ENCODE measurements at regions not wholly inside any gene's neighbourhood (a gene's known extent, or its start where the extent isn't known, plus 50 kb on each side); places are given as distances from the start of the nearest gene placed in this dataset.

DNA sequence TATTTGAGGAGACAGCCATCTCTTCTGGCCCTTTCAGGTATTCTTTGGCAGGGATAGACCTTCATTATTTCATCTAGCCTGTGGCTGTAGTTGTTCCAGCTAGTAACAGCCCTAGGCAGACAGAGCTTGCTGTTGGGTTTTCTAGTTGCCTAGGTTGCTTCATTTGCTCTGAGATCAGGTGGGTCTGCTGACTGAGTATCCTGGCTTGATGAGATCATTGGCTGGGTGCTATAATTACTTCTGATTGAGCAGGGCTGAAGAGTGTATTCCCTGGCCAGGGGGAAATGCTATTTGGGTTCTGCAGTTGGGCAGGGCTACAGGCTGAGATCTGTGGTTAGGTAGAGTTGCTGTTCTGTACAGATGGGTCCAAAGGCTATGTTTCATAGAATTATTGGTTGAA is 456.1 kb downstream of the PSAT1 start:
- H3K27me3 ChIP-seq (ENCODE audit: insufficient read depth, low read length, poor library complexity, severe bottlenecking): no peaks in the 10 kb centered on the region
- H3K9ac ChIP-seq (ENCODE audit: low read depth, low read length, poor library complexity, severe bottlenecking): no peak overlapping the region
- H4K20me1 ChIP-seq (ENCODE audit: insufficient read depth, low read length, poor library complexity, severe bottlenecking): no peaks in the 10 kb centered on the region
- no peaks in the 10 kb centered on the region for H3F3A ChIP-seq (ENCODE audit: low read depth)
- no peaks in the 10 kb centered on the region for H3K36me3 ChIP-seq (ENCODE audit: insufficient read depth, low read length)
- no peak for TF ChIP-seq EZH2phosphoT487 (IDR thresholded peaks at IDR 0.05; ENCODE audit: borderline replicate concordance)
- TF ChIP-seq, protein P1, sequence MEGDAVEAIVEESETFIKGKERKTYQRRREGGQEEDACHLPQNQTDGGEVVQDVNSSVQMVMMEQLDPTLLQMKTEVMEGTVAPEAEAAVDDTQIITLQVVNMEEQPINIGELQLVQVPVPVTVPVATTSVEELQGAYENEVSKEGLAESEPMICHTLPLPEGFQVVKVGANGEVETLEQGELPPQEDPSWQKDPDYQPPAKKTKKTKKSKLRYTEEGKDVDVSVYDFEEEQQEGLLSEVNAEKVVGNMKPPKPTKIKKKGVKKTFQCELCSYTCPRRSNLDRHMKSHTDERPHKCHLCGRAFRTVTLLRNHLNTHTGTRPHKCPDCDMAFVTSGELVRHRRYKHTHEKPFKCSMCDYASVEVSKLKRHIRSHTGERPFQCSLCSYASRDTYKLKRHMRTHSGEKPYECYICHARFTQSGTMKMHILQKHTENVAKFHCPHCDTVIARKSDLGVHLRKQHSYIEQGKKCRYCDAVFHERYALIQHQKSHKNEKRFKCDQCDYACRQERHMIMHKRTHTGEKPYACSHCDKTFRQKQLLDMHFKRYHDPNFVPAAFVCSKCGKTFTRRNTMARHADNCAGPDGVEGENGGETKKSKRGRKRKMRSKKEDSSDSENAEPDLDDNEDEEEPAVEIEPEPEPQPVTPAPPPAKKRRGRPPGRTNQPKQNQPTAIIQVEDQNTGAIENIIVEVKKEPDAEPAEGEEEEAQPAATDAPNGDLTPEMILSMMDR (conservative IDR thresholded peaks at IDR 0.05; ENCODE audit: low read length): no peak
- H3K4me3 ChIP-seq (ENCODE audit: low read length, poor library complexity, severe bottlenecking): no peak overlapping the region
- no peaks in the 10 kb centered on the region for H3K9me2 ChIP-seq (replicated peaks; ENCODE audit: low read depth, low read length)
- no peaks in the 10 kb centered on the region for H3K79me2 ChIP-seq (ENCODE audit: insufficient read depth, low read length)
- H2AFZ ChIP-seq (ENCODE audit: low read length): no peak overlapping the region
- no peak overlapping the region for H3K4me2 ChIP-seq (ENCODE audit: low read depth, low read length, poor library complexity, severe bottlenecking)
- H3K9me3 ChIP-seq (ENCODE audit: insufficient read depth, low read depth, low read length): peaks cover 3% of the 10 kb centered on the region; the same call in 1 of the 2 replicates
- H3K4me1 ChIP-seq (ENCODE audit: insufficient read depth, low read length, poor library complexity, severe bottlenecking): no peaks in the 10 kb centered on the region

DNA sequence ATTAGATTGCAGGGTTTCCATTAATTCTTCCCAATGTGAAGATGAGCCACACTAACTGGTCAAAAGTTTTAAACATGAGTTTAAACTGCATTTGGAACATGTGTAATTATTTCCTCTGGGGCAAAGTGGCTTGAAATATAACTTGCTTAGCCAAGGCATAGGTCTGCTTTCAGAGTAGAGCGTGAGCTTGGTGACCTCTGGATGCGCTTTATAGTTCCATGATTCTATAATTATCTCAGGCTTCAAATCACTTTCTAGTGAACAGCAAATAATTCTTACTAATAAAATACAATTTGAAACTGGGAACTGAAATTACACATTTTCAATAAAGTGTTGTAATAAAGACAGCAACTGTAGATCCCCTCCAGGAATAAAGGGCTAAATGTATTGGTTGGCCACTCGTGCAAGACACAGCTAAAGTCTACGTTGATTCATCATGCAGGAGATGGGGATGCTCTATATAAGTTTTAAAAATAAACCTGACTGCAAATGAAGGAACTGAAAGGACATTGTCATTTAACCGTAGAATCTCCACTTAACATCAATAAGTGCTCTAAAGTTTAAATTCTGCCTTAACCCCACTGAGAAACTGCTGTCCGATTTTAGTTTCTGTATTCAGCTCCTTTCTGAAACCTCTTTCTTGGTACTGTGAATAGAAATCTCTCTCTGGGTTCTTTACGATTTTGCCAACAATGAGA is 460.0 kb downstream of the PSAT1 start:
- no peaks in the 10 kb centered on the region for H3K27me3 ChIP-seq (ENCODE audit: insufficient read depth, low read length, poor library complexity, severe bottlenecking)
- no peaks in the 10 kb centered on the region for H3F3A ChIP-seq (ENCODE audit: low read depth)
- H3K9me3 ChIP-seq (ENCODE audit: insufficient read depth, low read depth, low read length): no peaks in the 10 kb centered on the region
- H3K4me2 ChIP-seq (ENCODE audit: low read depth, low read length, poor library complexity, severe bottlenecking): no peak overlapping the region
- no peaks in the 10 kb centered on the region for H3K4me1 ChIP-seq (ENCODE audit: insufficient read depth, low read length, poor library complexity, severe bottlenecking)
- no peaks in the 10 kb centered on the region for H4K20me1 ChIP-seq (ENCODE audit: insufficient read depth, low read length, poor library complexity, severe bottlenecking)
- H3K9ac ChIP-seq (ENCODE audit: low read depth, low read length, poor library complexity, severe bottlenecking): no peak overlapping the region
- H2AFZ ChIP-seq (ENCODE audit: low read length): no peak overlapping the region
- no peaks in the 10 kb centered on the region for H3K79me2 ChIP-seq (ENCODE audit: insufficient read depth, low read length)
- H3K9me2 ChIP-seq (replicated peaks; ENCODE audit: low read depth, low read length): no peaks in the 10 kb centered on the region
- TF ChIP-seq, protein P1 (conservative IDR thresholded peaks at IDR 0.05; ENCODE audit: low read length): no peak
- no peak for TF ChIP-seq EZH2phosphoT487 (IDR thresholded peaks at IDR 0.05; ENCODE audit: borderline replicate concordance)
- no peaks in the 10 kb centered on the region for H3K36me3 ChIP-seq (ENCODE audit: insufficient read depth, low read length)
- no peak overlapping the region for H3K4me3 ChIP-seq (ENCODE audit: low read length, poor library complexity, severe bottlenecking)

DNA sequence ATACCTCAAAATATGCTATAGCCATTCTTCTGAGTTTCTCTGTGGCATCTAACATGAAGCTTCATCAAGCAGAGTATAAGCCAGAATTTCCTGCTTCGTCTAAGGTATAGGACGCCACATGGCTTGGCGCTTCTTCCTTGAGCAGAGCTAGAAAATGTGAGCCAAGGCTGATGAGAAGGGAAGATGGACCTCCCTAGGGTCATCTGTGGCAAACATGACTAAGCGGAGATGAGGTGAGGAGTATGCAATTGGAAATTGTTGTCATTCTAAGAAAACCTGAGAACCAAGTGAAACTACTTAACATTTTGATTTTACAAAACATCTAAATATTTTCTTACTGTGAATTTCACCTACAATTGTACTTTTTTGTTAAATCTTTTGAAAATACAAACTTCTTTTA is 466.5 kb downstream of the PSAT1 start:
- no peaks in the 10 kb centered on the region for H3K27me3 ChIP-seq (ENCODE audit: insufficient read depth, low read length, poor library complexity, severe bottlenecking)

More for the DNA sequence above, 466.5 kb downstream of the PSAT1 start:
- Histone ChIP-seq H3K9me3 (ENCODE audit: insufficient read depth, low read depth, low read length) (no peaks in the 10 kb centered on the region), H3K9ac (ENCODE audit: low read depth, low read length, poor library complexity, severe bottlenecking) (no peak overlapping the region), H2AFZ (ENCODE audit: low read length) (no peak overlapping the region), H3K36me3 (ENCODE audit: insufficient read depth, low read length) (no peaks in the 10 kb centered on the region), H3K4me1 (ENCODE audit: insufficient read depth, low read length, poor library complexity, severe bottlenecking) (peaks cover 8% of the 10 kb centered on the region), H3K79me2 (ENCODE audit: insufficient read depth, low read length) (no peaks in the 10 kb centered on the region), H3K9me2 (replicated peaks; ENCODE audit: low read depth, low read length) (no peaks in the 10 kb centered on the region), H3K4me3 (ENCODE audit: low read length, poor library complexity, severe bottlenecking) (no peak overlapping the region), H3K4me2 (ENCODE audit: low read depth, low read length, poor library complexity, severe bottlenecking) (no peak overlapping the region), H3F3A (ENCODE audit: low read depth) (no peaks in the 10 kb centered on the region), H4K20me1 (ENCODE audit: insufficient read depth, low read length, poor library complexity, severe bottlenecking) (no peaks in the 10 kb centered on the region)
- TF ChIP-seq EZH2phosphoT487 (IDR thresholded peaks at IDR 0.05; ENCODE audit: borderline replicate concordance): no peak
- TF ChIP-seq, protein P1 (conservative IDR thresholded peaks at IDR 0.05; ENCODE audit: low read length): no peak
